ENCODE measurements at regions not wholly inside any gene's neighbourhood (a gene's known extent, or its start where the extent isn't known, plus 50 kb on each side); places are given as distances from the start of the nearest gene placed in this dataset.

- H3K36me3 ChIP-seq (ENCODE audit: control insufficient read depth in 2 of 3, insufficient read depth in 3 of 3, low read length in 3 of 3): no peaks in the 10 kb centered on the region
- ATAC-seq (no peak), DNase-seq (no peak)
- Mint-ChIP-seq H3K27me3 (peaks cover 13 to 56% (median 49%) of the 10 kb centered on the region in 5 donors), H3K4me3 (no peak overlapping the region), H3K36me3 (peaks cover 0 to 19% (median 3%) of the 10 kb centered on the region in 5 donors), H3K9me3 (peaks cover 11 to 24% (median 15%) of the 10 kb centered on the region in 11 donors), H3K4me1 (peaks cover 0 to 4% (median 2%) of the 10 kb centered on the region in 7 donors), H3K27ac (no peak overlapping the region)
- peaks cover 0 to 3% of the 10 kb centered on the region in 2 donors for H3K27me3 ChIP-seq (ENCODE audit: control insufficient read depth in 2 of 2, insufficient read depth in 2 of 2, low read length in 2 of 2)
- intact Hi-C loops (cut with micrococcal nuclease): no loop called here
- H3K9me3 ChIP-seq (ENCODE audit: control insufficient read depth in 2 of 3, low read length in 3 of 3): peaks cover 0 to 22% (median 0%) of the 10 kb centered on the region in 3 experiments
- ChIA-PET CTCF (no interaction called here), POLR2A (no interaction called here)
- no peaks in the 10 kb centered on the region for H3K4me1 ChIP-seq (ENCODE audit: control insufficient read depth in 2 of 2, insufficient read depth in 2 of 2, low read length in 2 of 2)
- H3K27ac ChIP-seq (ENCODE audit: low read depth, low read length): no peak overlapping the region
- H3K4me3 ChIP-seq (ENCODE audit: low read length): no peak overlapping the region
Observed at GRCh38 chr17:79669861-79670260, 59.0 kb upstream of the RBFOX3 start.

GRCh38 chr17:79668344-79669250, 57.7 kb upstream of the RBFOX3 start:
- H3K4me3 Mint-ChIP-seq: no peak overlapping the region
- peaks cover 0 to 3% of the 10 kb centered on the region in 2 donors for H3K27me3 ChIP-seq (ENCODE audit: control insufficient read depth in 2 of 2, insufficient read depth in 2 of 2, low read length in 2 of 2)
- H3K4me3 ChIP-seq (ENCODE audit: low read length): no peak overlapping the region
- H3K4me1 Mint-ChIP-seq: peaks cover 0 to 8% (median 2%) of the 10 kb centered on the region in 7 donors
- intact Hi-C loops (cut with micrococcal nuclease): no loop called here
- H3K36me3 Mint-ChIP-seq: peaks cover 0 to 11% (median 0%) of the 10 kb centered on the region in 5 donors
- H3K27ac Mint-ChIP-seq: no peak overlapping the region
- POLR2A ChIA-PET: no interaction called here
- no peak overlapping the region for H3K27ac ChIP-seq (ENCODE audit: low read depth, low read length)
- no peak for ATAC-seq
- peaks cover 21 to 60% (median 51%) of the 10 kb centered on the region in 5 donors for H3K27me3 Mint-ChIP-seq
- peaks cover 0 to 10% (median 0%) of the 10 kb centered on the region in 3 experiments for H3K9me3 ChIP-seq (ENCODE audit: control insufficient read depth in 2 of 3, low read length in 3 of 3)
- no peaks in the 10 kb centered on the region for H3K4me1 ChIP-seq (ENCODE audit: control insufficient read depth in 2 of 2, insufficient read depth in 2 of 2, low read length in 2 of 2)
- no peak for DNase-seq
- H3K36me3 ChIP-seq (ENCODE audit: control insufficient read depth in 2 of 3, insufficient read depth in 3 of 3, low read length in 3 of 3): no peaks in the 10 kb centered on the region
- CTCF ChIA-PET: no interaction called here
- peaks cover 7 to 16% (median 12%) of the 10 kb centered on the region in 11 donors for H3K9me3 Mint-ChIP-seq

GRCh38 chr17:79667746-79668145, 56.9 kb upstream of the RBFOX3 start:
- ChIA-PET POLR2A (no interaction called here), CTCF (no interaction called here)
- Histone ChIP-seq H3K9me3 (ENCODE audit: control insufficient read depth in 2 of 3, low read length in 3 of 3) (peaks cover 0 to 1% (median 0%) of the 10 kb centered on the region in 3 experiments), H3K27ac (ENCODE audit: low read depth, low read length) (no peak overlapping the region), H3K4me1 (ENCODE audit: control insufficient read depth in 2 of 2, insufficient read depth in 2 of 2, low read length in 2 of 2) (no peaks in the 10 kb centered on the region), H3K27me3 (ENCODE audit: control insufficient read depth in 2 of 2, insufficient read depth in 2 of 2, low read length in 2 of 2) (peaks cover 0 to 3% of the 10 kb centered on the region in 2 donors), H3K36me3 (ENCODE audit: control insufficient read depth in 2 of 3, insufficient read depth in 3 of 3, low read length in 3 of 3) (no peaks in the 10 kb centered on the region), H3K4me3 (ENCODE audit: low read length) (no peak overlapping the region)
- Mint-ChIP-seq H3K9me3 (peaks cover 3 to 14% (median 6%) of the 10 kb centered on the region in 11 donors), H3K36me3 (peaks cover 0 to 6% (median 0%) of the 10 kb centered on the region in 5 donors), H3K27me3 (peaks cover 24 to 62% (median 52%) of the 10 kb centered on the region in 5 donors), H3K27ac (no peak overlapping the region), H3K4me1 (peaks cover 0 to 8% (median 2%) of the 10 kb centered on the region in 7 donors), H3K4me3 (no peak overlapping the region)
- ATAC-seq (no peak), DNase-seq (no peak)
- intact Hi-C loops (cut with micrococcal nuclease): no loop called here

GRCh38 chr17:79667121-79667715, 56.4 kb upstream of the RBFOX3 start:
- Mint-ChIP-seq H3K9me3 (peaks cover 0 to 14% (median 1%) of the 10 kb centered on the region in 11 donors), H3K27ac (no peak overlapping the region), H3K27me3 (peaks cover 24 to 64% (median 57%) of the 10 kb centered on the region in 5 donors), H3K4me1 (peaks cover 0 to 8% (median 2%) of the 10 kb centered on the region in 7 donors), H3K4me3 (no peak overlapping the region), H3K36me3 (peaks cover 0 to 1% (median 0%) of the 10 kb centered on the region in 5 donors)
- Histone ChIP-seq H3K27me3 (ENCODE audit: control insufficient read depth in 2 of 2, insufficient read depth in 2 of 2, low read length in 2 of 2) (peaks cover 0 to 3% of the 10 kb centered on the region in 2 donors), H3K9me3 (ENCODE audit: control insufficient read depth in 2 of 3, low read length in 3 of 3) (peaks cover 0 to 3% (median 0%) of the 10 kb centered on the region in 3 experiments), H3K27ac (ENCODE audit: low read depth, low read length) (no peak overlapping the region), H3K4me1 (ENCODE audit: control insufficient read depth in 2 of 2, insufficient read depth in 2 of 2, low read length in 2 of 2) (no peaks in the 10 kb centered on the region), H3K4me3 (ENCODE audit: low read length) (no peak overlapping the region), H3K36me3 (ENCODE audit: control insufficient read depth in 2 of 3, insufficient read depth in 3 of 3, low read length in 3 of 3) (no peaks in the 10 kb centered on the region)
- DNase-seq: no peak
- ATAC-seq: no peak
- POLR2A ChIA-PET: no interaction called here
- intact Hi-C loops (cut with micrococcal nuclease): no loop called here
- CTCF ChIA-PET: no interaction called here

GRCh38 chr17:79666111-79666510, 55.3 kb upstream of the RBFOX3 start:
- H3K4me1 Mint-ChIP-seq: peaks cover 0 to 8% (median 2%) of the 10 kb centered on the region in 7 donors
- Histone ChIP-seq H3K27me3 (ENCODE audit: control insufficient read depth in 2 of 2, insufficient read depth in 2 of 2, low read length in 2 of 2) (peaks cover 0 to 3% of the 10 kb centered on the region in 2 donors), H3K4me1 (ENCODE audit: control insufficient read depth in 2 of 2, insufficient read depth in 2 of 2, low read length in 2 of 2) (no peaks in the 10 kb centered on the region), H3K9me3 (ENCODE audit: control insufficient read depth in 2 of 3, low read length in 3 of 3) (peaks cover 0 to 4% (median 3%) of the 10 kb centered on the region in 3 experiments), H3K27ac (ENCODE audit: low read depth, low read length) (no peak overlapping the region), H3K4me3 (ENCODE audit: low read length) (no peak overlapping the region), H3K36me3 (ENCODE audit: control insufficient read depth in 2 of 3, insufficient read depth in 3 of 3, low read length in 3 of 3) (no peaks in the 10 kb centered on the region)
- peaks cover 31 to 72% (median 56%) of the 10 kb centered on the region in 5 donors for H3K27me3 Mint-ChIP-seq
- H3K9me3 Mint-ChIP-seq: peaks cover 0 to 24% (median 5%) of the 10 kb centered on the region in 11 donors
- ChIA-PET POLR2A (no interaction called here), CTCF (no interaction called here)
- H3K27ac Mint-ChIP-seq: no peak overlapping the region
- DNase-seq: no peak
- H3K4me3 Mint-ChIP-seq: no peak overlapping the region
- H3K36me3 Mint-ChIP-seq: no peaks in the 10 kb centered on the region
- ATAC-seq: no peak
- intact Hi-C loops (cut with micrococcal nuclease): no loop called here

- intact Hi-C loops (cut with micrococcal nuclease): no loop called here
- H3K36me3 Mint-ChIP-seq: peaks cover 0 to 6% (median 0%) of the 10 kb centered on the region in 5 donors
- ChIA-PET CTCF (no interaction called here), POLR2A (no interaction called here)
- no peak for DNase-seq
- Histone ChIP-seq H3K4me3 (ENCODE audit: low read length) (no peak overlapping the region), H3K4me1 (ENCODE audit: control insufficient read depth in 2 of 2, insufficient read depth in 2 of 2, low read length in 2 of 2) (no peaks in the 10 kb centered on the region), H3K9me3 (ENCODE audit: control insufficient read depth in 2 of 3, low read length in 3 of 3) (peaks cover 0 to 4% (median 3%) of the 10 kb centered on the region in 3 experiments), H3K27me3 (ENCODE audit: control insufficient read depth in 2 of 2, insufficient read depth in 2 of 2, low read length in 2 of 2) (peaks cover 0 to 3% of the 10 kb centered on the region in 2 donors), H3K27ac (ENCODE audit: low read depth, low read length) (no peak overlapping the region), H3K36me3 (ENCODE audit: control insufficient read depth in 2 of 3, insufficient read depth in 3 of 3, low read length in 3 of 3) (no peaks in the 10 kb centered on the region)
- no peak for ATAC-seq
- peaks cover 0 to 8% (median 2%) of the 10 kb centered on the region in 7 donors for H3K4me1 Mint-ChIP-seq
- peaks cover 0 to 34% (median 8%) of the 10 kb centered on the region in 11 donors for H3K9me3 Mint-ChIP-seq
- H3K27me3 Mint-ChIP-seq: peaks cover 35 to 75% (median 59%) of the 10 kb centered on the region in 5 donors
- no peak overlapping the region for H3K27ac Mint-ChIP-seq
- peak overlapping the region in 3 of 10 donors; percentile 12 to 37 (median 30) for H3K4me3 Mint-ChIP-seq
Observed at GRCh38 chr17:79664930-79665737, 54.3 kb upstream of the RBFOX3 start.

Data from naive thymus-derived CD4-positive, alpha-beta T cell (primary cell).